ENCODE measurements at regions not wholly inside any gene's neighbourhood (a gene's known extent, or its start where the extent isn't known, plus 50 kb on each side); places are given as distances from the start of the nearest gene placed in this dataset.

- TF ChIP-seq CTCF (IDR thresholded peaks at IDR 0.05), result no peak
- TF ChIP-seq EP300 (IDR thresholded peaks at IDR 0.05), result no peak
- no peak for TF ChIP-seq POLR2A (IDR thresholded peaks at IDR 0.05; ENCODE audit: low read depth)
Observed at GRCh38 chr1:4053774-4054173, 153.7 kb upstream of the C1orf174 start.
